DMS 273 treated with DMSO at 0.1 percent for 48 hours (cell line): ENCODE measurements at regions not wholly inside any gene's neighbourhood (a gene's known extent, or its start where the extent isn't known, plus 50 kb on each side); places are given as distances from the start of the nearest gene placed in this dataset.

Experiments used
- DNase-seq: peaks from one replicate; lab custom pipeline; 2025; lab: John Stamatoyannopoulos, UW

DNA sequence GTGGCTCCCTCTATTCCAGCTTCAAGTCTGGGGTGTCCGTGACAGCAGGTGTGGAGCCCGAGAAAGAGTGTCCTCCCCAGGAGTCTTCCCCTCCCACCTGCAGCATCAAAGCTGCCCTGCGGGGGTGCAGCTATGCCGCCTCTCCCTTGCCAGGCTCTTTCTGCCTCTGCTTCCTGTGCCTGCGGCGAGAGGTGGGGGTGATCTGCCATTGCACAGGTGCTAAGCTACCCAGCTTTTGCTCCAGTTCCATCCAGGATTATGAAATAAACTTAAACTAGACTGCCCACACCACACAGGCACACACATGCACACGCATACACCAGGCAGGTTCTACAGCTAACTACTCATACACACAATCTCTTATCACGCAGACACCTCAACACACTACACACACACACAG, 104.7 kb upstream of the CLDN10 start:
- DNase-seq: no peak

DNA sequence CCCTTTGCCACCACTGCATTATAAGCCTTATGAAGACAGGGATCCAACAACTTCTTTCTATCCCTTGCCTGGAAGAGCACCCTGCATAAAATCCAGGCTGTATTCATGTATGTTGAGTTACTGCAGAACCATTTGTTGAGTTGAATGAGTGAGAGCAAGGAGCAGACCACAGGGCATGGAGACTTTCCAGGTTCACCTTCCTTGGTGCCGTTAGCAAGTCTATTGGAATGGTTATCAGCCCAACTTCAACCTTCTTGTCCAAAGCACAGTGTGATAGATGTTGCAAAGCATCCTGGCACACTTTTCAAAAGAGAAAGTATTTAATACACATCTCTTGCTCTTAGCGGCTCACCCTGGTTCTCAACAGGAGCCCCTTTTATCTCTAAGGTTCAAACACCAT, 100.9 kb upstream of the CLDN10 start:
- DNase-seq: no peak

DNA sequence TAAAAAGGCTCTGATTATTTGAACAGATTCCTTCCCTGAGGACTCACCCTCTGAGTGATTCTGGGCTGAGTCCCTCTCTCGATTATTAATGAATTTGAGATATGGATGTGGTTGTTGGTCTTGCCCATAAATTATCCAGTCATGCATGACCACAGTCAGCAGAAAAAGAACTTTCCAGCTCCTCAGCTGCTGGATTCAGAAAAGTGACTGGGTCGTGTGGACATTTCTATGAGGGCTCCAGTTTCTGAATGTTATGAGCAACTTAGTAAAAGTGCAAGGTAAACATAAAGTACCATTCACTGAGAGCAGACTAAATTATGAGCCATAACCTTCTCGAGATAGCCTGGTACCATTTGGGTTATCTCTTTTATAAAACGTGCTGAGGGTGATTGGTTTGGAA, 100.1 kb upstream of the CLDN10 start:
- no peak for DNase-seq

DNA sequence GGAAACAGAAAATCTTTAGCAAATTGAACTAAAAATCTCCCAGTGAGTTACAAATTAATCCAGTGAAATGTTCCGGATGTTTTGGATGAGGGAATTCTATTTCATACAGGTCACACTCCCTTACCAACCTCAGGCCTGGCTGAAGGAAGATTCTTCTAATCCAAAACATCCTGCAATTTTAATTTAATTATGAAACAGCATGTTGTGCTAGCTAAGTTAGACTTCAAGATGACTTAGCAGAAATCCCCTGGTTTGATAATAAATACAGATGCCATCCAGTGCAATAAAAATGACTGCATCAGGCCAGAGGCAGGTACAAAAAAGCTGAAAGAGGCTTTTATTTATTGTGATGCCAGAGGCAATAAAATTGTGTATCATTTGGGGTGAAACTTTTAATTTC, 96.7 kb upstream of the CLDN10 start:
- DNase-seq: no peak

DNA sequence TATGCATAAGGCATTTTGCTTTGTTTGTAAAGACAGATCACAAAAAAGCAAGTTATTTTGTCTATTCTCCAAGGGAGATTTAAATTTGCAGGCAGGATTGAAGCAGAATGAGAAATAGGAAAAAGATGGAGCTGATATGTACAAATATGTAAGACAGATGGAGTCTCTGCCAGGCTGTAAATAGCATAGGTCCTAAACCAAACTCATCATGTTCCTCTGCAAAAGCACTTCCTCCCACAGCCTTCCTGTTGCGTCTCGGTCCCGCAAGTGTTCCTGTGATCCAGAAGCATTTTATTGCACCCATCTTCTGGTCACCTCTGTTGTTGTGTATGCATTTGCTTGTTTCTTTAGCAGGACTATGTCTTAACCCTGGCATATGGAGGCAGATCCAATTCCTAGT, 95.7 kb upstream of the CLDN10 start:
- no peak for DNase-seq

DNA sequence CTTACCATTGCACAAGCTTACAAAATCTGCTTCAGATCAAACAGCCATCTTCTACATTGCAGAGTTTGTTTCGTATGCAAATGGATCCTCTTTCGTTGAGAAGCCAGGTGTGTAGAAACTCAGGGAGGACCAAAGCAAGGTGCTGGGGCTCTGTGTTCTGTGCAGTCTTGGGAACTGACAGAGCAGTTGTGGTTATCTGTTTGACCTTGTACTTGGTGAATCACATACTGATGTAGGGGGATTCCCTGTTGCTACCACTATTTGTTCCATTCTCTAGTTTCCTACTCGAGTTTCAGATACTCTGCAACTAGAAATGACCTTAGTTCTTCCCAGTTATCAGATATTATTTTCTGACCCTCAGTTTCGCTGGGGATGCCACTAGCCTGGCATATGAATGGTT, 95.2 kb upstream of the CLDN10 start:
- no peak for DNase-seq

DNA sequence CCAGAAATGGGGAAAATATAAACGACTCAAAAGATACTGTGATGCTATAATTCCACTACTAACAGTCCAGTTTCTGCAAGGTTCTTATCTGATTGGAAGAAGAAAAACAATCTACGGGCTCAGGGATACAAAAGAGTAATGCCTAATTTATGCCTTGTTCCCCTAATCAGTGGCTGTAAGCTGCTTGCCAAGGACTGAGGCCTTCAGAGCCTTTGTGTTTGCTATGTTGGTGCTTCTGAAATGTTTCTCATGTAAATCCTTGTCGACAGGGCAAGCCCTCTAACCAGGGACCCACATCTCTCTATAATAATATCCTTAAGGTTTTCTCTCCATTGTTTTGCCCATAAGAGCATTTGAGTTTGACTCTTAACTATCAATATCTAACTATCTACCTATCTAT, 89.7 kb upstream of the CLDN10 start:
- DNase-seq: no peak

DNA sequence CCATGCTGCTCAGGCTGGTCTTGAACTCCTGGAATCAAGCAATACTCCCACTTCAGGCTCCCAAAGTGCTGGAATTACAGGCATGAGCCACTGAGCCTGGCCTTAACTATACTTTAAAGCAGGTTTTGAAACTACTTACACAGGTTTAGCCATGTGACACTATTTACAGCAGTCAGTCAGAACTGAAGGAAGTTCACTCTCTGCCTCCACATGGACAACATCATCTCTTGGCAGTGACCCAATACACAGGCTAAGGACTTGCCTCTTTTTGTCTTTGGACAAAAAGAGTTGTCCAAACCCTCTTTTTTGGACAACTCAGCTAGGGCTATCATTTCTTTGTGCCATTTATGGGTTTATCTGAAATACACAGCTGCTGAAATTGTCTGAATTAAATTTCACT, 89.0 kb upstream of the CLDN10 start:
- no peak for DNase-seq

DNA sequence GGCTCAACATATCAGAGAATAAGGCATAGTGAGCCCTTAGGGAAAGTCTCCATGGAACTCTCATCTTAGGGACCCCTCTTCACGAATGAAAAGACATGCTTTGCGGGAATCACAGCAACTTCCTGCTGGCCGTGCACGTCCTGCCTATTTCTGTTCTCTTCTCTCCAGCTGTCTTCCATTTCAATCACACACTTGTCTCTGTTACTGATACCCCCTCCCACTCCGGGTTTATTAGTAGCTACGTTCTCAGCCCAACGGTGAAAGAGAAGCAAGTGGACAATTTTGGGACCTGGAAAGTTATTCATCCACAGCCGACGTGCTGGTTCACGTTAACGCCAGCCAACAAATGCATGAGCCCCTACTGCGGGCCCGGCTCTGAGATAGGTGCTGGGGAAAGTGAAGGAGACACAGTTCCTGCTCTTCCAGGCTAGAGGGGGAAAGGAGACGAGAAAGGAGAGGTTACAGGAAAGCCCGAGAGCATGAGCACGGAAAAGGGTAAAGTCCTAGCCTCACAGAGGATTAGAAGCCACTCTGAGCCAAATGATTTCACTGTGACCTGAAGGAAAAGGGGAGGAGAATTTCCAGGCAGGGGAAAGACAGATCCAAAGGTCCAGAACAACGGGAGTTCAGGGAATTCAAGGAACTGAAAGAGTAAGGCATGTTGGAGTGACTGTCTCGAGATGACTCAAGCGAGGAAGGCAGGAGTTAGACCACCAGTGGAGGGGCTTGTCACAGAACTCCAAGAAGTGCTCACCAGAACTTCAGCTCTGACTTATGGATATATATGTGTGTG, 81.8 kb upstream of the CLDN10 start:
- no peak for DNase-seq

DNA sequence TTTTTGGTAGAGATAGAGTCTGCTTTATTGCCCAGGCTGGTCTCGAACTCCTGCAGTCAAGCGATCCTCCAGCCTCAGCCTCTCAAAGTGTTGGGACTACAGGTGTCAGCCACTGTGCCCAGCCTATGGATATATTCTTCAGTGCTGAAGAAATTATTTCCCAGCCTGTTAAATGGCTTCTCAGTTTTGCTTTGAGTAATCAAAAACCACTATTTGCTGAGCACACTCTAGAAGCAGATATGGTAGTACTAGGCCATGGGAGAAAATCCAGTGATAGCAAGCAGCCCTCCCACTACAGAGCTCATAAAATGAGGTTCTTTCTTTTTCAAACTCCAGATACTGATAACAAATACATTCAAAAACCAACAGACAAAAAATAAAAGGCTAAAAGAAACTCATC, 80.6 kb upstream of the CLDN10 start:
- no peak for DNase-seq

DNA sequence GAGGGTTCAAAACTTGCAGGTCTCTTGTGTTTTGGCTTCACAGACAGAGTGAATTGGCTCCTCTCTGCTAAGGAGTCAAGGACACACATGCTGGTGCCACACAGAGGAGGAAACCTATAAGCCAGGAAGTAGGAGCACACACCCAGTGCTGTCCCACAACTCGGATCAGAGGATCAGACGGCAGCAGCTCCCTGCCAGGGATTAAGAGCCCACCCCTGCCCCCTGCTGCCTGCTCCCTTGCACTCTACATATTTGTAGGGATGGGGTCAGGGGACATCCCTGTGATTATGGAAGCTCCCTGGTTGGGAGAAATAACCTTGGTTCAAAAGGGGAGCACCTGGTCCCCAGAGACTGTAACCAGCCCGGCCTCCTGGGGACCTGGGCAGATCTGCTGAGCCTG, 77.5 kb upstream of the CLDN10 start:
- no peak for DNase-seq

DNA sequence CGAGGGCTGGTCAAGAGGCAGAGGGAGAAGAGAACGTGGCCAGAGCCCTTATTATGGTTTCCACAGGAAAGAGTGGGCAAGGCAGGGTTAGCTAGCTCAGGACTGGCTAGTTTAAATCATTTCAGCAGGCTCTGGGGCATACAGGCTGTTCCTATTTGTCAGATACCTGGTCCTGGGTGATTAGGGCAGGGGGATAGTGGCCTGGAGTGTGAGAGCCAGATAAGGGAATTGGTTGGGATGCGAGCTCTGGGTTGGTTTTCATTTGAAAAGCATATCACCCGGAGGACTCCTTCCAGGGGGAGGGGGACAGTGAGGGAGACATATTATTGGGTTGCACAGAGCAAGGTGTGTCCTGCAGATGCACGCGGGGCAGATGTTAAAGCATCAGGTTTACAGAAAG, 75.3 kb upstream of the CLDN10 start:
- DNase-seq: no peak

DNA sequence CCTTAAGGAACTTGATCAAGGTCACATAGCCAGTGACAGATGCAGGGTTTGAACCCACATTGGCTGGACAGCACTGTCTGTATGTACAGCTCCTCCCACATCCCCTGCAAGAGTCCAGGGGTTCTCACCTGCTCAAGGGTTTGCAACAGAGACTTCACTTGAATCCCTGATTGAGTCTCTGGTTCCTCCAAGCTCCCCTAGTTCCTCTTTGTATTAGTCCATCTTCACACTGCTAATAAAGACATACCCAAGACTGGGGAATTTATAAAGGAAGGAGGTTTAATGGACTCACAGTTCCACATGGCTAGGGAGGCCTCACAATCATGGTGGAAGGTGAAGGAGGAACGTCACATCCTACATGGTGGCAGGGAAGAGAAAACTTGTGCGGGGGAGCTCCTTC, 72.8 kb upstream of the CLDN10 start:
- no peak for DNase-seq

DNA sequence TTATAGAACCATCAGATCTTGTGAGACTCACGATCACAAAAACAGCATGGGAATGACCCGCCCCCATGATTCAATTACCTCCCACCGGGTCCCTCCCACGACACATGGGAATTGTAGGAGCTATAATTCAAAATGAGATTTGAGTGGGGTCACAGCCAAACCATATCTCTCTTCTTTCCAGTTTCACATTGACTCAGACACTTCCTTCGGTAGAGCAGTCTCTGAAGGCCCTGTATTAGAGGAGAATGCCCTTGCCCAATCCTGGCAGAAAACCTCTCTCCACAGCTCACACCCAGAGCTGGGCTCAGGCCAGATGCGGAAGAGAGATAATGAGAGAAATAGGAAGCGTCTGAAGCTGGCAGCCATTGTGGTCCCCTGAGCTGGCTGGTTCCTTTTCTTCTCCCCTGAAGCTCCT, 72.4 kb upstream of the CLDN10 start:
- DNase-seq: no peak

DNA sequence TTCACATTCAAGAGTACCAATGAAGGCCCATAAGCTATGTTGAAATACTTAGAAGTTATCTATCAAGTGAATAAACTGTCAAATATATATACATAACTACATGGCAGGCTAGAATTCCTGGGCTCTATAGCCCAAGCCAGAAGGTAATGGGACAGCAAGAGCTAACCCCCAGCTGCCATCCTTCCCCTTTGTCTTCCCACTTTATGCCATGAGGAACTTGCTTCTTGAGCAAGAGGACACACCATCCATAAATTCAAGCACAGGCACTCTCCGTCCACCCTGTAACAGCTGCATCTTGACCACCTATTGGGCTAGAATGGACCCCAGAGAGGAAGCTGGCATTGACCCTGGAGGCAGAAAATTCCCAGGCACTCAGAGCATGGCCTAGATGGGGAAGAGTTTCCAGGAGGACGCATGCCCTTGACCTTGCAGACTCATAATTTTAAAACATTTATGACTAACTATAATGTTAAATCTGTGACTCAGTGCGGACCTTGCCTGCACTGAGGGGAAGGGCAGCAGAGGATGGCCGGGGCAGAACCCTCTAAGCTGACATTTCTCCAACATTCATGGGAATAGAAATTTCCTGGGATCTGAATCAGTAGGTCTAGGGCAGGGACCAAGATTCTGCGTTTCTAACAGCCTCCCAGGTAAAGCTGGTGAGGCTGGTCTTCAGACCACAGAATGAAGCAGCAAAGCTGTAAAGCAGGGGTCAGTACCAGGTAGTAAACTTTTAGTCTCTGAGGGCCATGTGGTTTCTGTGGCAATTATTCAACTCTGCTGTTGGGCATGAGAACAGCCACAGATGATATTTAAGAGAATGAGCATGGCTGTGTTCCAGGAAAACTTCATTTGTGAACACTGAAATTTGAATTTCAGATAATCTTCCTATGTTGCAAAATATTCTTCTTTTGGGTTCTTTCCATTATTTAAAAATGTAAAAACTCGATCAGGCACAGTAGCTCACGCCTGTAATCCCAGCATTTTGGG, 71.4 kb upstream of the CLDN10 start:
- no peak for DNase-seq

DNA sequence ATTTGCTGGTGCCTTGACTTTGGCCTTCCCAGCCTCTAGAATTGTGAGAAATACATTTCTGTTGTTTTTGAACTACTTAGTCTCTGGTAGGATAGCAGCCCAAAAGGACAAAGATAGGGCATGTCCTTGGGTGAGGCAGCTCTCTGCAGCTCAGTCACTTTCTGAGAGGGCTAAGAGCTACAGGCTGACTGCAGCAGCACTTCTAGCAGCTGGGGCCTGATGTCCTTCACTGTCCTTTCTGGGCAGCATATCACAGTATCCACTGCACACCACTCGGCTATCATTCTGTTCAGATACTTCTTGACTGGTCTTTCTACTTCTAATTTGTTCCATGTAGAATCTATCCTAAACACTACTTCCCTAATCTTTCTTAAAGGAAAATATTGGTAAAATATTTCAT, 68.5 kb upstream of the CLDN10 start:
- DNase-seq: no peak

DNA sequence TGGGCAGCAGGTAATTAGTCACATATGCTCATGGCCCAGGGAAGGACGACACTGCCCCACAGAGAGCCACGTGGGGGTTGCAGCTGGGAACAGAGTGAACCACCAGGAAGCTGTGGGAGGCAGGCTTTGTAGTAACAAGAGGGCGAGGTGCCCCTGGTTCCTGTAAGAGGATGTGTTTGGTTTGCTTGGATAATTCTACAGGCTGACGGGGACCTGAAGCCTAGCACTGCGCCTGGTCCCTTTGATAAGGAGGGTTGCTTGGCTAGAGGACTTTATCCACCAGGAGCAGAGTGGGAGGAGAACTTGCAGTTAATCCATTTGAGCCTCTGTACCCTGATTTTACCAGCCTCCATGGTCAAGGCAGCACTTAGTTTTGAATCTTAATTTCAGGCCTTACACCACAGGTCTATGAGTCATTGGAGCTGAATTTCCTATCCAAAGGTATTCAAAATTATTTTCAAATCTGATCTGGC, 67.4 kb upstream of the CLDN10 start:
- DNase-seq: no peak

DNA sequence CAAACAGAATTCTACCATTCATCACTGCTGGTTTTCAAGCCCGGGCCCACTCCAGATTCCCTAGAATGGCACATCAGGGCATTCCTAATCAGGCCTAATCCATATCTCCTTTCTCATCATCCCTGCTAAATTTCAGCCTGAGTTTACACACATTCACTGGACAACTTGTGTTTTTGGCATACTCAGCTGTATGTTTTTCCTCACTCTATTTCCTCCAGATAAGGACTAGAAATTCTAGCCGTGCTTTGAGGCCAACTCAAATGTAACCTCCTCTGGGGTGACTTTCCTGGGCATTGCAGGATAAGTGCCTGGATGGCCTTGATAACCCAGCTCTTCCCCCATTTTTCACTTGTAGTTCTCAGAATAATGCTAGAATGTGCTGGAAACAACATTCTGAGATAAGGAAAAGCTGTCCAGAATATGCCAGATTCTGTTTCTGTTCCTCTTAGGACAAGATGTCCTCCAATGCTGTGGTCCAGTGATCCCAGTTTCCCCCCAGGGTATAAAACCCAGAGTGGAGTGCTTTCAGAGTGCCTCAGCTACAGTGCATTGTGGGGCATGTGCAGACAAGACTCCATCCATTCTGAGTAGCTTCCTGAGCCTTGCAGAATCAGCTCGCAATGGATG, 66.9 kb upstream of the CLDN10 start:
- no peak for DNase-seq

DNA sequence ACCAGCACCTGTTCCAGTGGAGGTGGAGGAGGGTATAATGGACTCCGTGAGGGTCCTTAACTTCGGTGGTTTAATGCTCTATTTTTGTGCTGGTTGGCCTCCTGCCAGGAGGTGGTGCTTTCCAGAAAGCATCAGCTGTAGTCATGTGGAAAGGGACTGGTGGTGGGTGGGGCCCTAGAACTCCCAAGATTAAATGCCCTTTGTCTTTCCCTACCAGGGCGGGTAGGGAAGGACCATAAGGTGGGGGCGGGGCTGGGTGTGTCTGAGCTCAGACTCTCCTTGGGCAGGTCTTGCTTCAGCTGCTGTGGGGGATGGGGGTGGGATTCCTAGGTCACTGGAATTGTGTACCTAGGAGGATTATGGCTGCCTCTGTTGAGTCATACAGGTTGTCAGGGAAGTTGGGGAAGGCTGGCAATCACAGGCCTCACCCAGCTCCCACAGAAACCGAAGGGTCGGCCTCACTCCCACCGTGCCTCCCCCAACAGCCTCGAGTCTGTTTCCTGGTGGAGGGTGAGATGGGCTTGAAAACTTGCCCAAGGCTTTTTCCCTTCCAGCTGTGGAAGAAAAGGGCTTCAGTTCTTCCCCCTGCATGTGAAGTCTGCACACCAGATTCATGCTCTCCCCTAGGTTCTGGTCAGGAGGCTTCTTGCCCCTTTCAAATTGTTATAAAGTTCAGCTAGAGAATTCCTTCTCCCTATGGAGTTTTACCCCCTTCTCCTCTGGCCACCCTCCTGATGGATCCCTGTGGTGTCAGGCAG, 60.3 kb upstream of the CLDN10 start:
- no peak for DNase-seq

DNA sequence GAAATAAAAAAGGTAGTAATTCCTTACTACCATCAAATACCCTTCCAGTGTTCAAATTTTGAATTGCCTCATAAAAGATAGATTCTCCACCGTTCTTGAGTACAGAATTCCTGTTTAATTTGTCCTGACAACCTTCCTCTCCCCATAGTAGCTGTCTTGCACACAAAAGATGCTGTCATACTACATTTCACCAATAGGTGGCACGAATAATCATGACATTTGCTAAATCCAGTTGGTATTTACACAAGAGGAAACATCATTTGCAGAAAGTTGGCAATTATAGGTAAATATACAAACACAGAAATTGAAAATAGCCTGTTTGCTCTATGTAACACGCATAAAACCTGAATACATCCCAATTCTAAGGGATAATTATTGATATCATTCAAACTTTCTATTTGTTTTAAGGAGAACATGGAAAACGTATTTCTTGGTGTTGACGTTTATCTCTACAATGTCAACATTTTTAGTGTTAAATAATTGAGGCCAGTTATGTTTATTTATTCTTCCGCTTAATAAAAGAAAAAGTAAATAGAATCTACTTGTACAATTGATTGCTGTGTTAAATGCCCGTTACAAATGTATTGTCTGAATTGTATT, 58.3 kb upstream of the CLDN10 start:
- peak; percentile 1 for DNase-seq

DNA sequence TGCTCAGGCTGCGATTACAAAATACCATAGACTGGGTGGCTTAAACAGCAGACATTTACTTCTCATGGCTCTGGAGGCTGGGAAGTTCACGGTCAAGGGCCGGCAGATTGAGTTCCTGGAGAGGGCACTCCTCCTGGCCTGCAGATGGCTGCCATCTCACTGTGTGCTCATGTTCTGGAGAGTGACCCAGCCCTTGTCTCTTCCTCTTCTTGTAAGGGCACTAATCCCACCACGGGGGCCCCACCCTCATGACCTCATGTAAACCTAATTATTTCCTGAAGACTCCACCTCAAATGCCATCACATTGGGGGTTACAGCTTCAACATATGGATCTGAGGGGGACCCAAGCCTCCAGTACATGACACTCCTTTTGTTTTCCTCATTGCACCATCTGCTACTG, 56.0 kb upstream of the CLDN10 start:
- no peak for DNase-seq
